GM20431 (cell line): ENCODE measurements at regions not wholly inside any gene's neighbourhood (a gene's known extent, or its start where the extent isn't known, plus 50 kb on each side); places are given as distances from the start of the nearest gene placed in this dataset.

Experiments used
- in situ Hi-C: fragments of 300-500 bp; cut with MseI, MboI; formaldehyde crosslinking; loops from one replicate; pipeline ENCODE4 v1.15.0; 2020; ENCODE audit warnings: low sequenced_read_pairs; ENCODE audit not compliant: unreplicated experiment

DNA sequence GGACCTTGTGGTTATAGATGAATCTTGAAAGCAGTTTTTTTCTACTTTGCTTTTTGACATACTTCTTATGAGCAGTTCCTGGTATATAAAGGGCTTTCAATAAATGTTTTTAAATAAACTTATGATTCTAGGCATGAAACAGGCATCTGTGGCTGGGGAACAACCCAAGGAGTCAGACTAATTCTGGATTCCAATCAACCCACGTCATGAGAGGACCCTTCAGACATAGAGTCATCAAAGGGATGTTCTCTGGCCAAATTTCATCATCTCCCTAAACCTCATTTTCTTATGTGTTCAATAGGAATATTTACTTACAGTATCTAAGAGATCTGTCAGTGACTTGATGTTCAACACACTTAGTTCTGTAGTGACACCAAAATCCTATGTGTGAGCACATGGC, 243.8 kb upstream of the ZNF462 start:
- in situ Hi-C loops = no loop called here

DNA sequence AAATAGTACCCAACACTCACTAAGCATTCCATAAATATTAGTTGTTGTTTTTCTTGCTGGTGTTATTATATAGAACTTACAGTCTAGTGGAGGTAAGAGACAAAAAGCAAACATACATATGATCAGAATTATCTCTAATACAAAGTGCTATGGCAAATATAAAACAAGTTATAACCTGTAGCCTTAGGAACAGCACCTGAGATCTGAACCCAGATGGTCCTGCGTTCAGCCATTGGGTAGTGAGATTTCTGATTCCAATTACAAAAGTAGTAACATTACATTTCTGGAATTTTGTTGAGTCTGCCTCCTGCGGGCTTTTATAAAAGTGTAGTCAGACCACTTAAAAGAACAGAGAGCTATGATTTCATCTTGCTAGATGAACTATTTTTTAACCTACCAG, 242.9 kb upstream of the ZNF462 start:
- in situ Hi-C loops = no loop called here

DNA sequence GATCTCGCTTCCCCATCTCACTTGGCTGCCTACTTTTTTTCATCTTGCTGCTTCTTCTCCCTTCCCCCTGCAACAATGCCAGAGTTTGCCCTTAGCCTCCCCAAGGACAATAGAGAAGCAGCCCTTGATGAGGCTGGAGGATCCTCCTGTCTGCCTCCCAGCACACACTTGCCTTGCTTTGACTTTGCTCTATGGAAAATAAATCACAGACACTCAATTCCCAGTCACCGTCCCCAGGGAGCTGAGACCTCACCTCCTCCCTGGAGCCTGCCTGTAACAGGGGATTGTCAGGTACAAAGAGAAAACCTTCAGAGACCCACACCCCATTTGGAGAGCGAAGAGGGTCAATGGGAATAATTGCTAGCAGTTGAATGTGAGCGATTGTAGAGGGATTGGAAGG, 242.1 kb upstream of the ZNF462 start:
- in situ Hi-C loops = no loop called here

DNA sequence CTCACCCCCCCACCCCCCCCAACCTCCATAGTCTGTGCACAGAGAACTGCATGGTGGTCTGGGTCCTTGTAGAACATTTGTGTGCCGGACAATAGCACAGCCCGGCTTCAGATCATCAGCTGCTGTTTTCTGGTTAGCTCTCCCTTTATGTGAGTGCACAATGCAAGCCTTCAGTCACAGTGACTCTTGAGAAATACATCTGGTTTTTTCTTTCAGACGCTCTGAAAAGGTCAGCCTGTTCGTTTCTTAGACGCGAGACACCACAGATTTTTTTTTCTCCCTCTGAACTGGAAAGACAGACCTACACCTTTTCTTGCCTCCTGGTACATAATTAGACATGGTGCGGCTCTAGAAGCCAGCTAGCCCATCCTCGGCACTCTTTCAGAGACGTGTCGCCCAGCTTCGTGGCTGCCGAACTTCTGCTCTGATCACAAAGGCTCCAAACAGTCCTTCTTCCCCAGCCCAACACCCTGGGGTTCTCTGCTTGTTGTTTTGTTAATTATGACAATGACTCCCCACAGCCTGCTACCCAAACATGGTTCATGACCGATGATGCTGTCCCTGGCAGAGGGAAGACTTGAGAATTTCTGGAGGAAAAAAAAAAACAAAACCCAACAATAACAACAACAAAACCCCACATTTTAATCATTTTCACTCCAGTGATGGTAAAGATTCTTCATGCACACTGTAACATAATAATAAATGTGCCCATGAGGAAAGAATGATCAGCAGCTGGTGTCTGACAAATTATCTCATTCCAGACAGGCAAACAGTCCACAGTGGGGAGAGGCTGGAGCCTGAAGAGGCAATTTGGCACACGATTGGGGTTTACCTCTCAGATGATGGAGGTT, 241.4 kb upstream of the ZNF462 start:
- in situ Hi-C loops = no loop called here

DNA sequence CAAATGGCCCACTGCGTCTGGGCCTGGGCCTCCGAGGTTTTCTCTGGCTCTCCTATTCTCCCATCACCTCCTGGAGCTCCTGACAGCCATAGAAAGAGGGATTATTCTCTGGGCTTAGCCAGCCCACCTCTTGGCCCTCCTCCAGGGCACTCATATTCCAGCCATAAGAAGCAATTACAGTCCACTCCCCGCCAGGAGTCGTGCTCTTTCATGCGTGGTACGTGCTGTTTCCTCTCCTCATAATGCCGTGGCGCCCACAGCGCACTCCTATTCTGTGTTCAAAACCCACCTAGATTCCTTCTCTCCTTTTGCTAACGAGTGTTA, 240.8 kb upstream of the ZNF462 start:
- in situ Hi-C loops = no loop called here

DNA sequence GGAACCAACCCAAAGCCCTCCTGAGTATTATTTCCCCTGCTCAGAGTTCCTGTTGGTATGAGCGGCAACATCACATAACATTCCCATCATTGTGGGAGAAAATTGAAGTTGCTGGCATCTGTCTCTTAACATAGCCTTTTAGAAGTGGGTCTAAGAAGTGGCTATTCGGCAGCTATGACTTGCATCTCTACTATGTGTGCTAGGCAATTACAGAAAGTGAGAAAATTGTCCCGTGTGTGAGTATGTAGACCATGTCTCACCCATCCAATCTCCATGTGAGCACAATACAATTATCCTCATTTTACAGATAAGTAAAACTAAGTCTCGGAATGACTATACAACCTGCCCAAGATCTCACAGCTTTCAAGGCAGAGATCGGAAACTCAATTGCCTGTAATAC, 239.4 kb upstream of the ZNF462 start:
- in situ Hi-C loops = no loop called here

DNA sequence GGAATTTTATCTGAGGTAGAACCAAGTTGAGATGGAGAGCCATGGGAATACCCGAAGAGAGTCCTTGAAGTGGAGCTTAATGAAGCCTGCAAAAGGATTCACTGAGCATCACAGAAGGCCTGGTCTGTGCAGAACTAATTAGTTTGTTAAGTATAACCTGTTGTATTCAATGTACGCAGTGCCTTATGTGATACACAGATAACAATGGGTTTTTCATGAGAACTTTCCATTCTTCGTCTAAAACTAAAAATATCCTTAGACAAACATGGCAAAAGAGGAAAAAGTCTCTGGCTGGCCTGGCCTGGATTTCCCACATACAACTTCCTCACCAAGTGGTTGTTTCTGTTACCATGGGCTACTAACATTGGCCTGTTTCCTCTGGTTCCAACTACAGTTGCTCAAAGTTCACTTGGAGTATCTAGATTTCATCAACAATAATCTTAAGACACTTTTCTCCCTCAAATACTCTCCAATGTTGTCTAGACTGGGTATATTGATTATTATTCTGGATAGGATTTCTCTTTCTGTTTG, 237.6 kb upstream of the ZNF462 start:
- in situ Hi-C loops = no loop called here

DNA sequence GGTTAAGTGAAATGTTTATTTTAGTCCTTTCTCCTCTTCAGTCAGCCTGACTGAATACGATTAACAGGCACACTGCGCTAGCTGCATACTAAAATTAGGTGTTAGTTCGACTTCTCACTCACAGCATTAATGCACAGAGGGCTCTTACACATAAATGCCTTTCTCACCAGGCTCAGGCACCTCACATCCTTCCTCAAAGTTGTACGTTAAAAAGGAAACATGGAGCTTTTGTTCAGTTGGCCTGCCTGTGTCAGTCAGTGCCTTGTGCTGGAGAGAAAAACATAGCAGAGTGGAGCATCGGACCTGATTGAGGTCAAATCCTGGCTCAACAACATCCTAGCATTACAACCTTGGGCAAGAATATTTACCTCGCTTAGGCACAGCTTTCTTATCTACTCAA, 236.0 kb upstream of the ZNF462 start:
- in situ Hi-C loops = no loop called here

DNA sequence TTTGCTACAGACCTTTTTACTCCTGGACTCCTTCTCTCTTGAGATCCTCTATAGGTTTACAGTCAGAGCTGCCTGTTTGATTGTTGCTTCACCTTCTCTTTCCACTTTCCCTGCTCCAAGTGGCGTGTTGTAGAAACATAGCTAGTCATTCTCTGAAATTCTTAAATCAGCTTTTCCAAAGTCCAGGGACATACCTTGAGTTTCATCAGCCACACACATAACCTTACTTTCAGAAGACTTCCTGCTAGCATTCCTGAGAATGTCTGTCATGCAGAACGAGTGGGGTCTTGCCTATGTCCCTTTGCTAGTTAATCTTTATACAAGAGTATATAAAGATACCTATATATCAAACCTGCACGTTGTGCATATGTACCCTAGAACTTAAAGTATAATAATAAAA, 230.3 kb upstream of the ZNF462 start:
- in situ Hi-C loops = no loop called here

DNA sequence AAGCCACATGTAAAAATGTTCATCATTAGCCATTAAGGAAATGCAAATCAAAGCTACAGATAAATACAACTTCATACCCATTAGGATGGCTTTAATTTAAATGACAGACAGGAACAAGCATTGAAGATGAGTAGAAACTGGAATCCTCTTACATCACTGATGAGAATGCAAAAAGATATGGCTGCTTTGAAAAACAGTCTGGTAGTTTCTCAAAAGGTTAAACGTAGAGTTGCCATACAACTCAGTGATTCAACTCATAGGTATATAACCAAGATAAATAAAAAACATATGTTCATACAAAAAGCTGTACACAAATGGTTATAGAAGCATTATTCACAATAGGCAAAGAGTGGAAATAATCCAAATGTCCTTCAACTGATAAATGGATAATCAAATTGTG, 228.8 kb upstream of the ZNF462 start:
- in situ Hi-C loops = no loop called here

DNA sequence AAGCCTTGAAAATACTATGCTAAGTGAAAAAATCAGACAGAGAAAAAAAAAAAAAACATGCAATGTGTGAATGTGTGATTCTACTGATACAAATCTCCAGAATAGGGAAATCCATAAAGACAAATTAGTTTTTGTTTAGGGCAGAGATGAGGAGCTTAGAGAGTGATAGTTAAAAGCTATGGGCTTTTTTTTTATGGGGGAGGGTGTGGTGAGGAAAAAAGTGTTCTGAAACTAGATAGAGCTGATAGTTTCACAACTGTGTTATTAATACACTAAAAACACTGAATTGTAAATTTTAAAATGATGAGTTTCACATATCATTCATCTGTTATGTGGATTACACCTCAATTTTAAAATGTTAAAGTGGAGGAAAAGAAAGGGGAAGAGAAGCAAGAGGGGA, 228.3 kb upstream of the ZNF462 start:
- in situ Hi-C loops = no loop called here

DNA sequence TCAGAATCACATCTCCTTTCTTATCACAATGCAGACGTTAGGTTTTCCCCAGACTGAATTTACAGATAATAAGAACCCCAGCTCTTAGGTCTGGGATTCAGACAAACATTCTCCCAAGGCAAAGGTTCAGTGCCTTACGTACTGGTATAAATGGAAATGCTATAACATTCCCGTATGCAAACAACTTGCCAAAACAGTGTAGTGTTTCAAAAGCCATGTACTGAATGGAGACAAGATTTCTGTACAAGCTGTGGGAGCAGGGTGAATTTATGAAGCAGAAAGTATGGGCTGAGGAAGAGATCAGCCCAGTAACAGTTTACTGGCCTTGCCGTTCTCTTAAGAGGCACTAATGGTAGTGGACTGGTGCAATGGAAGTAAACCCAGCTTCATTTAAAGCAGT, 225.5 kb upstream of the ZNF462 start:
- in situ Hi-C loops = no loop called here

DNA sequence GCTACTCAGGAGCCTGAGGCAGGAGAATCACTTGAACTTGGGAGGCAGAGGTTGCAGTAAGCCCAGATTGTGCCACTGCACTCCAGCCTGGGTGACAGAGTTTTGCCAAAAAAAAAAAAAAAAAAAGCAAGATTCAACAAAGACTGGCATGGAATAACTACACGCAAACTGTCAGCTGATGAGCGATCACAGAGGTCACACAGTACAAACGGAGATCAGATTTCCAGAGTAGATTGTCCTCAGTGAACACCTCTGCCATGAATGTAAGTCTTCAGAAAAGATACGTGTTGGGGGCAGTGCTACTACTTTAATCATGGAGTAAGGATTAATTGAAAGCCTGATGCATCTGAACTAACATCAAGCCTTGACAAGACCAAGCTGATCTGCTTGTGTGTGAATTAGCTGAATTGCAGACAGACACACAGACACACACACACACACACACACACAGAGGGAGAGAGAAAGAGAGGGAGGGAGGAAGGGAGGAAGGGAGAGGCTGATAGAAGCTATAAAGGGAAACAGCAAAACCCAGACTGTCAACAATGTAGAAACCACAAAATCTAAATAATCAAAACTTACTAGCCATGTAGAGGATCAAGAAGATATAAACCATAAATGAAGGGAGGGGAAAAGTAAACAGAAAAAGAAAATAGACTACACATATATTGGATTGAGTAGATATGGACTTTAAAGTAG, 222.9 kb upstream of the ZNF462 start:
- in situ Hi-C loops = no loop called here

DNA sequence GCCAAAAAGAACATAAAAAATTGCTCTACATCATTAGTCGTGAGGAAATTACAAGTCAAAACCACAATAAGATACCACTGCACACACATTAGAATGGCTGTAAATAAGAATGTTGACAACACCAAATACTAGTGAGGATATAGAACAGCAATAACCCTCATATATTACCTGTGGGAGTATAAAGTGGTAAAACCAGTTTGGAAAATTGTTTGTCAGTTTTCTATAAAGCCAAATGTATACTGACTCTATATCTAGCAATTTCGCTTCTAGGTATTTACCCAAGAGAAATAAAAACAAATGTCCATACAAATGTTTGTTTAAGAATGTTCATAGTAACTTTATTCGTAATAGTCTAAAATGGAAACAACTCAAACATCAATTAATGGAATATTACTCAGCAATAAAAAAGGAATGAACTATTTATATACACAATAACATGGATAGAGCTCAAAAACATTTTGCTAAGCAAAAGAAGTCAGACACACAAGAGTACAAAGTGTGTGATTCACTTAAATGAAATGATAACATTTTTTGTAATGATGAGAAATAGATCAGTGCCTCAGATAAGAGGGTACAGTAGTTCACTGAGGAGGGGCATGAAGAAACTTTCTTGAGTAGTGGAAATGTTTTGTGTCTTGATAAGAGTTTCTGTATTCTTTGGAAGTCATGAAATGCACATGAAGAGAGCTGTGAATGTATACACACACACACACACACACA, 219.6 kb upstream of the ZNF462 start:
- in situ Hi-C loops = no loop called here

DNA sequence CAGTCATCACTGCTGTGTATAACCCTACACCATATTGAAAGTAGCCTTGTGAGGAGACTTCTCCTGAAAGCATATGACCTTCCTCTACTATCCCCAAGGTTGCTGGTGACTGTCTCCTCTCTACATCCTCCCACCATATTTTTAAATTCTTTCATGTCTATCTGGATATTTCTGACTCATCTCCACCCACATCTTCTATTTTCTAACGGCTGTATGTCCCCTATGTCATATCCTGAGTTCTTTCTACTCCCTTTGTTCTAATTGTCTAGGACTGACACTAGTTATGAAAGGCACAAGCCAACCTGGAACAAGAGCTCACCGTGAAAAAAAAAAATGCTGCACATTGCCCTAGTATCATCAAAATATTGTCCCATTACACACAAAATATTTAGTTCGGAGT, 218.3 kb upstream of the ZNF462 start:
- in situ Hi-C loops = no loop called here

DNA sequence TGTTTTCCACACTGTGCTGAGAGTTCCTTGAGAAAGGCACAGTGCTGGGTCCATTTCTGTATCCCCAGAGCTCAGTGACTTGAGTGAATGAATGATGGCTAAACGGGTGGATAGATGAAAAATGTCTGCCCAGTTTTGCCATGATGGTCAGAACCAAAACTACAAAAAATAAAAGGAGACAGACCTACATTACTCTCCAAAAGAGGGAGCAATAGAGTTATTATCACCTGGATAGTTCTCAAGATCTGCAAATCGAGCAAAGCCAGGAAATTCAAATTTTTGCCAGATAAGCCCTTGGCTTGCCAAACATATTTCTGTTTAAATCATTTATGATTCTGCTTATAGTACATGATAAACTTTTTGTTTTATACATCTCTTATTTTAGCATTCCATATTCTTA, 214.2 kb upstream of the ZNF462 start:
- in situ Hi-C loops = no loop called here

DNA sequence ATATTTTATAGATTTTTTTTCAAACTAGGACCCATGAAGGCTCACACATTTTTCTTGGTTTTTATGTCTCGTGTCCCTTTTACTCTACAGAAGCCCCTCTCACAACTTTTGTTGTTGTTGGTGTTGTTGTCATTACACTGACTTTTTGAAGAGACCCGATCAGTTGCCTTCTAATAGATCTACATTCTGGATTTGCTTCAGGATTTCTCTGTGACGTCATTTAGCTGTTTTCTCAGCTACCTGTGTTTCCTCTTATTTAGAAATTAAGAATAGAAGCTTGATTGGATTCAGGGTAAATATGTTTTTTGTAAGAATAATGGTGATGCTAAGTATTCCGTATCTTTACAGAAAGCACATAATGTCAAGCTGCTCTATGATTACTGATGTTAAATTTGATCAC, 213.3 kb upstream of the ZNF462 start:
- in situ Hi-C loops = no loop called here

DNA sequence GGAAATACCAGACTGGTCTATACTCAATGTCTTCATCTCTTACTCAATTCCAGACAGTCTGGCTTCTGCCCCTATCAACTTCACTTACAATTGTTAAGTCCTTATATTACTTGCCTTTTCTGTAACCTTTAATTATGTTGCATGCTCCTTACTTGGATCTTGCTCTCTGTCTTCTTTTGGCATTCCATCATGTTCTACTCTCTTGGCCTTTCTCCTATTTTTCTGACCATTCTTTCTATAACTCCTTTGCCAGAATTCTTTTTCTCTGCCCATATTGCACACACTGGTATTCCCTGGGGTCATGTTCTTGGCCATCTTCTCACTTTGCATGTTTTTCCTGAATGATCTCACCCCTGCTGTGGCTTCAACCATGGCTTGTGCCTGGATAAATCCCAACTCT, 209.8 kb upstream of the ZNF462 start:
- in situ Hi-C loops = no loop called here

DNA sequence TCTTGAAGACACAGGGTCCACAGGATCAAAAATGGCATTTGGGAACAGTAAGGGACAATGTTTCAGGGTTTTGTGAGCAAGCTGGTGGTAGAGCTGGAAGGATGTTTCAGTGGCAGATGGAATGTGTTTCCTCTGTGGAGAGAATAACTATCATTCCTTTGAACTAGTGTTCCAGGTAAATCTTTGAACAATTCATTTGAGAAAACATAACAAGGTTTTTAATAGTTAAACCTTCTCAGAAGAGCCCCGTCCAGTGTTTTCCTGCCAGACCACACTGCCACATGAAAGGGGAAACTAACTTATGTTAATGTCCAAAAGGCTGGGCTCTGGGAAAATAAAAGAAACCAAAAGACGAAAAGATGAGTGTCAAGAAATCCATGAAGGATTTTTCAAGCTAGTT, 207.0 kb upstream of the ZNF462 start:
- in situ Hi-C loops = no loop called here

DNA sequence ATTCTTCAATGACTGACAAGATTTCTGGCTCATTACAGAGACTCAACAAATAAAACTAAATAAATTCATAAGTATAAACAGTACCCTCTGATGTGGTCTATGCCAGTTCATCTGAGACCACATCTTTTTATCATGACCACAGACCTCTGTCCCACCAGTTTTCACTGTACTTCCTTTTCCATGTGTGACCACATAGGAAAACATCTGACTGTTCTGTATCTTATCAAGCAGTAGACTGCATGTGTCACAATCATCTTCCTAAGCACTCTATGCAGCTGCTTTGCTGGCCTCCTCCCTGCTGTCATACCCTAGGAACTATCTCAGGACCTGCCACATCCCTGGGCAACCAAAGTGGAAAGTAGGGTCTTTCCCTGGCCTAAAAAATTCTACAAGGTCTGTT, 205.0 kb upstream of the ZNF462 start:
- in situ Hi-C loops = no loop called here

DNA sequence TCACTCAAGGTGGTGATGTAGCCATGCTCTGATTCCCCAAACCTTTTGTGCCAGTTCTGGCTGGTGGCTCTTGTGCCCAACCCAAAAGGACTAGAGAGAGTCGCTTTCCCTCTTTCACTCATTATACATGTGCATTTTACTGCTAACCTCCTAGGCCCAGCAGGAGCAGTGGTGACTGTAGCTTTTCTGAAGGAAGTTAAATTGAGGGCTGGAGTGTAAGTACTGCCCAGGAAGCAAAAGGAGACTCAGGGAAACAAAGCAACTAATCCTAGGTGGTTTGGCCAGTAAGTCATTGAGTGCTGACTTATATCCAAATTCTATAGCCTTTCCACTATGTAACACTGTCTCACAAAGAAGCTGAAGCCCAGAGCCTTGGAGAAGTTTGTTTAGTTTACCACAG, 194.4 kb upstream of the ZNF462 start:
- in situ Hi-C loops = no loop called here
